PFSK-1 (cell line): ENCODE measurements at regions not wholly inside any gene's neighbourhood (a gene's known extent, or its start where the extent isn't known, plus 50 kb on each side); places are given as distances from the start of the nearest gene placed in this dataset.

ENCODE experiments used
- POLR2AphosphoS5 ChIP-seq: IDR thresholded peaks from 2 replicates; pipeline ENCODE4 v1.6.1; 2012; ENCODE audit warnings: low read depth, mild to moderate bottlenecking, control low read depth, low read length, moderate library complexity
- REST ChIP-seq, 2 experiments: IDR thresholded peaks; 2 replicates each; pipeline versions ENCODE4 v1.6.1 to v1.8.0; 2011 to 2012; ENCODE audit warnings: low read depth in 2 of 2, low read length in 2 of 2, control low read depth in 1 of 2, inconsistent platforms in 1 of 2, mild to moderate bottlenecking in 1 of 2, moderate library complexity in 1 of 2; ENCODE audit not compliant: insufficient read depth in 1 of 2
- SIN3A ChIP-seq: IDR thresholded peaks from 2 replicates; pipeline ENCODE4 v1.6.1; 2012; ENCODE audit warnings: mild to moderate bottlenecking, low read length, moderate library complexity, borderline replicate concordance; ENCODE audit not compliant: insufficient read depth
- TAF1 ChIP-seq: IDR thresholded peaks from 2 replicates; pipeline ENCODE4 v1.6.1; 2012; ENCODE audit warnings: low read length, control low read depth, borderline replicate concordance; ENCODE audit not compliant: insufficient read depth

GRCh38 chr6:91386204-91386603 lies 799.3 kb upstream of the MAP3K7 start:
- no peak for TF ChIP-seq POLR2AphosphoS5
- no peak for TF ChIP-seq REST (IDR thresholded peaks at IDR 0.05; ENCODE audit: insufficient read depth in 1 of 2, low read depth in 2 of 2, low read length in 2 of 2)
- no peak for TF ChIP-seq TAF1
- no peak for TF ChIP-seq SIN3A
